HG03064 (cell line): ENCODE measurements at regions not wholly inside any gene's neighbourhood (a gene's known extent, or its start where the extent isn't known, plus 50 kb on each side); places are given as distances from the start of the nearest gene placed in this dataset.

ENCODE experiments used
- ATAC-seq: cut with Tn5 transposase; IDR thresholded peaks from one replicate; pipeline ENCODE4 v1.9.1; 2021; ENCODE audit warnings: low read depth; ENCODE audit not compliant: unreplicated experiment

- no peak for ATAC-seq
Observed at GRCh38 chr21:19557046-19557445, 1153.5 kb upstream of the TMPRSS15 start.

- no peak for ATAC-seq
Observed at GRCh38 chr21:19557488-19557887, 1153.9 kb upstream of the TMPRSS15 start.

- no peak for ATAC-seq
Observed at GRCh38 chr21:19565587-19565986, 1162.0 kb upstream of the TMPRSS15 start.

GRCh38 chr21:19566975-19567374 lies 1163.4 kb upstream of the TMPRSS15 start:
- no peak for ATAC-seq

GRCh38 chr21:19577381-19577780 lies 1173.8 kb upstream of the TMPRSS15 start:
- ATAC-seq, result no peak

GRCh38 chr21:19590044-19590443 lies 1186.5 kb upstream of the TMPRSS15 start:
- ATAC-seq, result no peak

- no peak for ATAC-seq
Observed at GRCh38 chr21:19603011-19603593, 1199.5 kb upstream of the TMPRSS15 start.

- no peak for ATAC-seq
Observed at GRCh38 chr21:19608101-19608621, 1204.6 kb upstream of the TMPRSS15 start.

- ATAC-seq, result no peak
Observed at GRCh38 chr21:19609611-19610010, 1206.0 kb upstream of the TMPRSS15 start.

- no peak for ATAC-seq
Observed at GRCh38 chr21:19621837-19622496, 1218.4 kb upstream of the TMPRSS15 start.

- no peak for ATAC-seq
Observed at GRCh38 chr21:19640964-19641363, 1237.4 kb upstream of the TMPRSS15 start.

GRCh38 chr21:19648391-19648790 lies 1244.8 kb upstream of the TMPRSS15 start:
- ATAC-seq, result no peak

- ATAC-seq, result no peak
Observed at GRCh38 chr21:19683492-19683891, 1279.9 kb upstream of the TMPRSS15 start.

- no peak for ATAC-seq
Observed at GRCh38 chr21:19684328-19684727, 1280.7 kb upstream of the TMPRSS15 start.

GRCh38 chr21:19692231-19692630 lies 1288.6 kb upstream of the TMPRSS15 start:
- ATAC-seq, result no peak

- ATAC-seq, result no peak
Observed at GRCh38 chr21:19695796-19696195, 1292.2 kb upstream of the TMPRSS15 start.

- no peak for ATAC-seq
Observed at GRCh38 chr21:19700476-19700875, 1296.9 kb upstream of the TMPRSS15 start.

GRCh38 chr21:19702726-19703125 lies 1295.5 kb upstream of the NCAM2 start:
- no peak for ATAC-seq

- ATAC-seq, result no peak
Observed at GRCh38 chr21:19704832-19705231, 1293.4 kb upstream of the NCAM2 start.

GRCh38 chr21:19712441-19712840 lies 1285.8 kb upstream of the NCAM2 start:
- ATAC-seq, result no peak

GRCh38 chr21:19713313-19713712 lies 1284.9 kb upstream of the NCAM2 start:
- no peak for ATAC-seq

- ATAC-seq, result no peak
Observed at GRCh38 chr21:19724081-19724480, 1274.1 kb upstream of the NCAM2 start.
